ENCODE measurements at regions not wholly inside any gene's neighbourhood (a gene's known extent, or its start where the extent isn't known, plus 50 kb on each side); places are given as distances from the start of the nearest gene placed in this dataset.

DNA sequence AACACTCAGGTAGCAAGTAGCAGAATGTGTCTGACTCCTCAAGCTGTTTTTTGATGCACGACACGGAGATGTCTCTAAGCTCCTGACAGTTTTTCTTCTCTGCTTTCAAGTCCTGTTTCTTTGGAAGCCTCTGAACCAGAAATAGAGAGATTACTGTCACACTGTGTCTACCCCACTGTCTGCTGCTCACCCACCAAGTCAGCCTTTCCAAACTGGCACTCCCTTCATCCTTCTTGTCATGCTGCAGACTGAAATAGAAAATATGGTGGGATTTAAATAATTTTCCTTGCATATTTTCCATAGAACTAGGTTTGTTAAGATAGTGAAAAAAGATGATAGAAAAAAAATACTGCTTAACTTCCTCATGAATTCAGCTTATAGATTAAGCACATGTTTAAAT is 102.5 kb upstream of the SPANXN4 start:
- TF ChIP-seq E2F6 (IDR thresholded peaks at IDR 0.05; ENCODE audit: borderline replicate concordance in 1 of 2, extremely low read depth in 1 of 2, insufficient read depth in 1 of 2, insufficient read length in 1 of 2, low read depth in 1 of 2, low read length in 1 of 2, poor library complexity in 1 of 2, severe bottlenecking in 1 of 2), result no peak
- TF ChIP-seq RBM22 (IDR thresholded peaks at IDR 0.05; ENCODE audit: low read depth, low read length, poor library complexity, severe bottlenecking), result no peak
- TF ChIP-seq POLR3A (IDR thresholded peaks at IDR 0.05; ENCODE audit: borderline replicate concordance, extremely low read depth, insufficient read depth, insufficient read length), result no peak
- no peak for TF ChIP-seq ZNF707 (CRISPR knock-in tag; conservative IDR thresholded peaks at IDR 0.05)
- TF ChIP-seq STAT6 (CRISPR knock-in tag; IDR thresholded peaks at IDR 0.05), result no peak
- no peak for TF ChIP-seq TRIM24 (IDR thresholded peaks at IDR 0.05)
- no peak for TF ChIP-seq HSF4 (CRISPR knock-in tag; IDR thresholded peaks at IDR 0.05; ENCODE audit: borderline replicate concordance)
- TF ChIP-seq AFF4 (CRISPR knock-in tag; IDR thresholded peaks at IDR 0.05), result no peak
- no peak for TF ChIP-seq SIN3B (IDR thresholded peaks at IDR 0.05; ENCODE audit: low read depth)
- TF ChIP-seq E2F3 (CRISPR knock-in tag; IDR thresholded peaks at IDR 0.05), result no peak
- TF ChIP-seq RNF2 (IDR thresholded peaks at IDR 0.05), result no peak
- no peak for TF ChIP-seq PTTG1 (tag; IDR thresholded peaks at IDR 0.05; ENCODE audit: low read depth)
- no peak for TF ChIP-seq ATF7 (IDR thresholded peaks at IDR 0.05)
- TF ChIP-seq ZNF445 (CRISPR knock-in tag; IDR thresholded peaks at IDR 0.05; ENCODE audit: low read depth), result no peak
- H3K4me3 ChIP-seq, result no peak overlapping the region
- no peak for DNase-seq (ENCODE audit: extremely low read depth in 1 of 4, low spot score in 3 of 4)
- H3K4me1 ChIP-seq (replicated peaks in 1 of 2; ENCODE audit: control insufficient read depth in 2 of 2, insufficient read depth in 2 of 2, low read length in 2 of 2), result no peaks in the 10 kb centered on the region
- no TSS peak for BruUV-seq (replicated peaks)
- WGBS (ENCODE audit: insufficient coverage, low coverage, missing lambda C conversion rate), result 0% methylated on average over 2 of the region's 2 CpGs
- H3K9me1 ChIP-seq (ENCODE audit: control insufficient read depth, insufficient read depth, low read length), result no peaks in the 10 kb centered on the region
- ChIA-PET POLR2A (no interaction called here), CTCF (ENCODE audit: low intra/inter-chr PET ratio) (interaction anchor here (0.6 kb wide), 1 partner anchor 58 kb away, joined by 3 read pairs; no protein-coding TSS in a partner anchor)
- no peak overlapping the region for H3K27ac ChIP-seq (ENCODE audit: extremely low read depth, low read depth, low read length)
- in situ Hi-C loops (cut with MboI), result no loop called here
- ATAC-seq, result no peak
- H2AFZ ChIP-seq (ENCODE audit: low read depth, low read length), result no peak overlapping the region
- intact Hi-C loops (cut with micrococcal nuclease), result no loop called here
- no peak for FAIRE-seq
- H3K9me3 ChIP-seq (replicated peaks; ENCODE audit: control insufficient read depth, insufficient read depth, low read depth, low read length), result no peaks in the 10 kb centered on the region
- no peaks in the 10 kb centered on the region for H4K20me1 ChIP-seq (replicated peaks; ENCODE audit: control insufficient read depth, insufficient read depth, low read length)
- no peaks in the 10 kb centered on the region for H3K79me2 ChIP-seq (ENCODE audit: control insufficient read depth, insufficient read depth, low read length)
- H3K4me2 ChIP-seq (ENCODE audit: insufficient read depth, low read length), result no peak overlapping the region
- no peaks in the 10 kb centered on the region for H3K36me3 ChIP-seq (ENCODE audit: control insufficient read depth, insufficient read depth, low read length)
- H3K9ac ChIP-seq (ENCODE audit: insufficient read depth in 1 of 2, low read depth in 2 of 2, low read length in 2 of 2), result no peak overlapping the region
- no peaks in the 10 kb centered on the region for H3K27me3 ChIP-seq (ENCODE audit: control insufficient read depth in 2 of 2, insufficient read depth in 2 of 2, low read length in 2 of 2)

Data from K562 (cell line).